AG09319 (cell line): ENCODE measurements at regions not wholly inside any gene's neighbourhood (a gene's known extent, or its start where the extent isn't known, plus 50 kb on each side); places are given as distances from the start of the nearest gene placed in this dataset.
"Not testable (repeated sequence)": the region's sequence is repeated elsewhere in the genome, so short reads cannot be mapped to it uniquely, and the experiment has no call there.

Source experiments
- DNase-seq: peaks from one replicate; pipeline ENCODE4 v3.0.0-alpha.2; 2010; ENCODE audit warnings: low read depth; ENCODE audit errors: extremely low read depth
- CTCF ChIP-seq: IDR thresholded peaks from 2 replicates; pipeline ENCODE4 v1.5.1; 2011; ENCODE audit warnings: low read depth, mild to moderate bottlenecking, inconsistent platforms, low read length, moderate library complexity

DNA sequence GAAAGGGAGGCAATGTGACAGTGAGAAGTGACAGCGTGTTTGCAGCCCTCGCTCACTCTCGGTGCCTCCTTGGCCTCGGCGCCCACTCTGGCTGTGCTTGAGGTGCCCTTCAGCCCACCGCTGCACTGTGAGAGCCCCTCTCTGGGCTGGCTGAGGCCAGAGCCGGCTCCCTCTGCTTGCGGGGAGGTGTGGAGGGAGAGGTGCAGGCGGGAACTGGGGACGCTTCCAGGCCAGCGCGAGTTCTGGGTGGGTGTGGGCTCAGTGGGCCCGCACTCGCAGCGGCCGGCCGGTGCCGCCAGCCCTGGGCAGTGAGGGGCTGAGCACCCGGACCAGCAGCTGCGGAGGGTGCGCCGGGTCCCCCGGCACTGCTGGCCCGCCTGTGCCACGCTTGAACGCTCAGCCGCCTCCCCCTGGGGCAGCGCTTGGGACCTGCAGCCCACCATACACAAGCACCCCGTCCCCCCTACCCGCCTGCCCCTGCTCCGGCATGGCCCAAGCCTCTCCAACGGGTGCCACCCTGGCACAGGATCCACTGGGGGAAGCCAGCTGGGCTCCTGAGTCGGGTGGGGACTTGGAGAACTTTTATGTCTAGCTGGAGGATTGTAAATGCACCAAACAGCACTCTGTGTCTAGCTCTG lies 1142.8 kb upstream of the INTU start:
- no peak for DNase-seq
- TF ChIP-seq CTCF: no peak

- DNase-seq: no peak
- no peak for TF ChIP-seq CTCF
Observed at GRCh38 chr4:126495163-126495752, 1137.5 kb upstream of the INTU start.

DNA sequence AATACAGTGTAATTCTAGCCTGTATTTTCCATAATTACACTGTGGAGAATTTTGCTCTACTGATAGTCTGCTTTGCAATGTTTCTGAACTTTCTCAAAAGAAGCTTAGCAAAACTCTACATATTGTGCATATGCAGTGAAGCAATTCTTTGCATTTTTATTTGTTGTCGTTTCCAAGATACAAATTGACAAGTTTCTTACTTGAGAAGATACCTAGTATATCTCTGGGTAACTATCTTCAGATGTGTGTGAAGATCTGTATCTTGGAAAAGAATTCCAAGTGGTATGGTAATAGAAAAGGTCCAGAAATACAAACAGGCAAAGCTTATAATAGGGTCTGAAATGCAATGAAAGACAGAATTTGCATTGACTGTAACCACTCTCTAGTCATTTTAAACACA lies 1119.8 kb upstream of the INTU start:
- DNase-seq: no peak
- TF ChIP-seq CTCF: no peak

GRCh38 chr4:126513596-126513995 lies 1119.2 kb upstream of the INTU start:
- DNase-seq: no peak
- TF ChIP-seq CTCF: no peak

DNA sequence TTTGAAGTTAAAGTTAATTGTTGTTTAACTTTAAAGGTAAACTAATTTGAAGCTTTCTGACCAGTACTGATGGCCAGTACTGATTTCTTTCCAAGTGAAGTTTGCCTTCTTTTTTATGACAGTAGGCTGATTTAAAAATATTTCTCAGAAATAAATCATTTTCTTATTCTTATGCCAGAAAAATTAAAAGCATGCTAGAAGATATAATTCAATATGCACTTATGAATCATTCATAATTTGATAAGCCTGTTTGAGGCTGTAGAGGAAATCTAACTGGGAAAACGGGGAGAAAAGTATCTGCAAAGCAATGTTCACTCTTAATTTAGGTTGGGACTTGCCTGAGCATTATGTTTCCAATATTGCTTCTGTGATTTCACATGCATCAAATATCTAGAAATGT lies 1112.0 kb upstream of the INTU start:
- no peak for TF ChIP-seq CTCF

DNA sequence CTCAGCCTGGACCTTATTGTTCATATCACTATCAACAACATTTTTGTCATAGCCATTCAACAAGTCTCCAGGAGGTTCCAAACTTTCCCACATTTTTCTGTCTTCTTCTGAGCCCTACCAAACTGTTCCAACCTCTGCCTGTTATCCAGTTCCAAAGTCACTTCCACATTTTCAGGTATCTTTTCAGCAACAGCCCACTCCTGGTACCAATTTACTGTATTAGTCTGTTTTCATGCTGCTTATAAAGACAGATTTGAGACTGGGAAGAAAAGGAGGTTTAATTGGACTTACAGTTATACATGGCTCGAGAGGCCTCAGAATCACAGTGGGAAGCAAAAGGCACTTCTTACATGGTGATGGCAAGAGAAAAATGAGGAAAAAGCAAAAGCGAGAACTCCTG lies 1107.4 kb upstream of the INTU start:
- DNase-seq: not testable (repeated sequence)

More for the DNA sequence above, 1112.0 kb upstream of the INTU start:
- DNase-seq: no peak

DNA sequence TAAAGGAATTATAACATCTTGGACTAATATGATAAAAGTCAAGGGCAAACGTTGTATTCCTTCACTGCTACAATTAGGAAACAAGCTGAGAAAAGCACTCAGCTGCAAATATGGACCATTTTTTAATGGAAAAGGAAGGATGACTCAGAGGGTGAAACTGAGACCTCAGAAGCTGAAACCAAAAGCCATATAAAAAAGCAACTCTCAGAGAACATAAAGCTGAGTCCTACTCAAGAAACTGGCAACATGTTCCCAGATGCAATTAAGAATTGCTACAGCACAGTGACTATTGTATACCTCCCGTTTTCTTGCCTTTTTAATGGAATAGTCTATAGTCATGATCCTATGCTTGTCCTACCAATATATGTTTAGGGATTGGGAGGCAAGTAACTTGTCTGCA lies 1106.4 kb upstream of the INTU start:
- DNase-seq: no peak
- TF ChIP-seq CTCF: no peak

DNA sequence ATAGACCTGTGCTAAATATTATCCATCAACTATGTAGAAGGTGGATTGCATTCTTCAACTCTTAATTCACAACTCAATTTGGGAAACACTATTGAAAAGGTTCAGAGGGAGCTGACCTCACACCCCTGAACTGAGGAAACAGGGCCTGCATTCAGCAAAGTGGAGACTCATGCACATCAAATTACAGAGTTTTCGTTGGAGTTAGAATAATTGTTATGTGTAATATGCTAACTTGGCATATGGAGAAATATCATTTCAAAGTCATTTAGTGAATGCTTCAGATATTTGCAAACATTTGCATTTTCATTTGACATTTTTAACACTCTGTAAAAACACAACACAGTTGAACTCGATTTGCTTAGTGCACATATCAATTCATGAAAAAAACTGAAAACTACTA lies 1102.8 kb upstream of the INTU start:
- DNase-seq: no peak
- no peak for TF ChIP-seq CTCF
